Activated T-helper 2 cell treated with anti-CD3 and anti-CD28 coated beads, Interferon-gamma antibody, Interleukin-2, Interleukin-4, amounts not matched to agents 10 μg/mL and 5 μg/mL and 100 μg/mL, durations not matched to agents 14 hours and 24 hours and 36 hours (primary cell): ENCODE measurements at regions not wholly inside any gene's neighbourhood (a gene's known extent, or its start where the extent isn't known, plus 50 kb on each side); places are given as distances from the start of the nearest gene placed in this dataset.
"Not testable (repeated sequence)": the region's sequence is repeated elsewhere in the genome, so short reads cannot be mapped to it uniquely, and the experiment has no call there.

Source experiments
- DNase-seq: peaks from one replicate; pipeline ENCODE4 v3.0.0; 2021; ENCODE audit warnings: low spot score
- H3K27ac Mint-ChIP-seq: one replicate; pipeline ENCODE4 v1.8.0; 2021; ENCODE audit warnings: mixed read lengths
- H3K27me3 Mint-ChIP-seq: one replicate; pipeline ENCODE4 v1.8.0; 2021; ENCODE audit warnings: low read depth, mixed read lengths
- H3K36me3 Mint-ChIP-seq: one replicate; pipeline ENCODE4 v1.8.0; 2021; ENCODE audit warnings: low read depth, mixed read lengths
- H3K4me1 Mint-ChIP-seq: one replicate; pipeline ENCODE4 v1.8.0; 2021; ENCODE audit warnings: low read depth, mixed read lengths
- H3K4me3 Mint-ChIP-seq: one replicate; pipeline ENCODE4 v1.8.0; 2021; ENCODE audit warnings: low read depth, mild to moderate bottlenecking, moderate library complexity, mixed read lengths
- H3K9me3 Mint-ChIP-seq: one replicate; pipeline ENCODE4 v1.8.0; 2021; ENCODE audit warnings: mixed read lengths
- intact Hi-C: fragments of 100-400 bp; cut with micrococcal nuclease; formaldehyde crosslinking; loops from one replicate; pipeline ENCODE4 v1.15.1; 2023

GRCh38 chr12:32995623-32996022 is 99.0 kb upstream of the PKP2 start:
- Mint-ChIP-seq H3K27me3 (no peaks in the 10 kb centered on the region), H3K27ac (no peak overlapping the region), H3K4me3 (no peak overlapping the region), H3K36me3 (no peaks in the 10 kb centered on the region), H3K9me3 (no peaks in the 10 kb centered on the region), H3K4me1 (no peaks in the 10 kb centered on the region)
- DNase-seq: no peak
- intact Hi-C loops: no loop called here

GRCh38 chr12:32993404-32993803 is 96.8 kb upstream of the PKP2 start:
- Mint-ChIP-seq H3K4me1 (no peaks in the 10 kb centered on the region), H3K27ac (no peak overlapping the region), H3K4me3 (no peak overlapping the region), H3K36me3 (no peaks in the 10 kb centered on the region), H3K27me3 (no peaks in the 10 kb centered on the region), H3K9me3 (no peaks in the 10 kb centered on the region)
- no peak for DNase-seq
- intact Hi-C loops: no loop called here

- no peak overlapping the region for H3K4me3 Mint-ChIP-seq
- no peaks in the 10 kb centered on the region for H3K4me1 Mint-ChIP-seq
- H3K9me3 Mint-ChIP-seq: no peaks in the 10 kb centered on the region
- DNase-seq: no peak
- no peaks in the 10 kb centered on the region for H3K27me3 Mint-ChIP-seq
- H3K36me3 Mint-ChIP-seq: no peaks in the 10 kb centered on the region
- intact Hi-C loops: no loop called here
- H3K27ac Mint-ChIP-seq: no peak overlapping the region
Measured at GRCh38 chr12:32989705-32990104, 93.1 kb upstream of the PKP2 start.

GRCh38 chr12:32988982-32989381 is 92.4 kb upstream of the PKP2 start:
- Mint-ChIP-seq H3K27ac (no peak overlapping the region), H3K27me3 (no peaks in the 10 kb centered on the region), H3K4me3 (no peak overlapping the region), H3K4me1 (no peaks in the 10 kb centered on the region), H3K36me3 (no peaks in the 10 kb centered on the region), H3K9me3 (no peaks in the 10 kb centered on the region)
- no peak for DNase-seq
- intact Hi-C loops: no loop called here

GRCh38 chr12:32987512-32987911 is 90.9 kb upstream of the PKP2 start:
- Mint-ChIP-seq H3K27me3 (no peaks in the 10 kb centered on the region), H3K36me3 (no peaks in the 10 kb centered on the region), H3K27ac (no peak overlapping the region), H3K4me3 (no peak overlapping the region), H3K4me1 (no peaks in the 10 kb centered on the region), H3K9me3 (no peaks in the 10 kb centered on the region)
- intact Hi-C loops: no loop called here
- no peak for DNase-seq

GRCh38 chr12:32983968-32984367 is 87.4 kb upstream of the PKP2 start:
- no peak for DNase-seq
- Mint-ChIP-seq H3K4me1 (no peaks in the 10 kb centered on the region), H3K36me3 (no peaks in the 10 kb centered on the region), H3K27ac (no peak overlapping the region), H3K4me3 (no peak overlapping the region), H3K27me3 (no peaks in the 10 kb centered on the region), H3K9me3 (no peaks in the 10 kb centered on the region)
- intact Hi-C loops: no loop called here

GRCh38 chr12:32983332-32983731 is 86.8 kb upstream of the PKP2 start:
- no peak for DNase-seq
- Mint-ChIP-seq H3K36me3 (no peaks in the 10 kb centered on the region), H3K27ac (no peak overlapping the region), H3K9me3 (no peaks in the 10 kb centered on the region), H3K27me3 (no peaks in the 10 kb centered on the region), H3K4me3 (no peak overlapping the region), H3K4me1 (no peaks in the 10 kb centered on the region)
- intact Hi-C loops: no loop called here

GRCh38 chr12:32981139-32981538 is 84.6 kb upstream of the PKP2 start:
- Mint-ChIP-seq H3K27me3 (no peaks in the 10 kb centered on the region), H3K9me3 (no peaks in the 10 kb centered on the region), H3K4me1 (no peaks in the 10 kb centered on the region), H3K36me3 (no peaks in the 10 kb centered on the region), H3K27ac (no peak overlapping the region), H3K4me3 (no peak overlapping the region)
- DNase-seq: no peak
- intact Hi-C loops: no loop called here

- no peak for DNase-seq
- intact Hi-C loops: no loop called here
- Mint-ChIP-seq H3K4me3 (no peak overlapping the region), H3K4me1 (no peaks in the 10 kb centered on the region), H3K36me3 (no peaks in the 10 kb centered on the region), H3K9me3 (no peaks in the 10 kb centered on the region), H3K27ac (no peak overlapping the region), H3K27me3 (no peaks in the 10 kb centered on the region)
Measured at GRCh38 chr12:32975122-32975521, 78.5 kb upstream of the PKP2 start.

GRCh38 chr12:32970465-32971110 is 74.0 kb upstream of the PKP2 start:
- Mint-ChIP-seq H3K27me3 (no peaks in the 10 kb centered on the region), H3K4me3 (no peak overlapping the region), H3K9me3 (no peaks in the 10 kb centered on the region), H3K27ac (no peak overlapping the region), H3K36me3 (no peaks in the 10 kb centered on the region), H3K4me1 (no peaks in the 10 kb centered on the region)
- DNase-seq: no peak
- intact Hi-C loops: no loop called here

- H3K4me3 Mint-ChIP-seq: no peak overlapping the region
- H3K36me3 Mint-ChIP-seq: no peaks in the 10 kb centered on the region
- H3K4me1 Mint-ChIP-seq: no peaks in the 10 kb centered on the region
- DNase-seq: no peak
- H3K27ac Mint-ChIP-seq: no peak overlapping the region
- no peaks in the 10 kb centered on the region for H3K9me3 Mint-ChIP-seq
- intact Hi-C loops: no loop called here
- H3K27me3 Mint-ChIP-seq: no peaks in the 10 kb centered on the region
Measured at GRCh38 chr12:32964981-32965585, 68.5 kb upstream of the PKP2 start.

GRCh38 chr12:32956418-32956817 is 59.8 kb upstream of the PKP2 start:
- DNase-seq, H3K4me3 Mint-ChIP-seq, H3K4me1 Mint-ChIP-seq, H3K27ac Mint-ChIP-seq, intact Hi-C loops, H3K9me3 Mint-ChIP-seq, H3K27me3 Mint-ChIP-seq, H3K36me3 Mint-ChIP-seq: not testable (repeated sequence)

GRCh38 chr12:32952681-32953080 is 56.1 kb upstream of the PKP2 start:
- Mint-ChIP-seq H3K36me3 (no peaks in the 10 kb centered on the region), H3K27ac (no peak overlapping the region), H3K27me3 (no peaks in the 10 kb centered on the region), H3K4me1 (no peaks in the 10 kb centered on the region), H3K4me3 (no peak overlapping the region), H3K9me3 (no peaks in the 10 kb centered on the region)
- intact Hi-C loops: no loop called here
- DNase-seq: no peak

- intact Hi-C loops: no loop called here
- no peak for DNase-seq
Measured at GRCh38 chr12:32949815-32950214, 53.2 kb upstream of the PKP2 start.

More at GRCh38 chr12:32949815-32950214, 53.2 kb upstream of the PKP2 start:
- Mint-ChIP-seq H3K27me3 (no peaks in the 10 kb centered on the region), H3K27ac (no peak overlapping the region), H3K36me3 (no peaks in the 10 kb centered on the region), H3K4me1 (no peaks in the 10 kb centered on the region), H3K9me3 (no peaks in the 10 kb centered on the region), H3K4me3 (no peak overlapping the region)
